Right lobe of liver (tissue), 6 donors: ENCODE measurements at regions not wholly inside any gene's neighbourhood (a gene's known extent, or its start where the extent isn't known, plus 50 kb on each side); places are given as distances from the start of the nearest gene placed in this dataset.
A peak's percentile ranks its signal among the peaks of the same experiment; 100 is the strongest.

Source experiments
- ATAC-seq, 4 donors: fragments of 200-7000 bp; cut with Tn5 transposase; one replicate each; pipeline ENCODE4 v1.9.1; 2020; ENCODE audit warnings: mild to moderate bottlenecking in 4 of 4, moderate library complexity in 4 of 4
- DNase-seq, 3 donors: peaks; one replicate each; pipeline ENCODE4 v3.0.0-alpha.2; 2020
- H3K27ac ChIP-seq, 3 donors: fragments of 200-600 bp; one replicate each; pipeline ENCODE4 v1.8.0; 2022
- H3K27me3 ChIP-seq, 2 donors: fragments of 200-600 bp; one replicate each; pipeline ENCODE4 v1.8.0; 2022
- H3K36me3 ChIP-seq, 4 donors: fragments of 200-600 bp; sonication (generic) in 1 of 4; one replicate each; pipeline versions ENCODE4 v1.5.1 to v1.8.0; 2017 to 2022; ENCODE audit warnings: control low read depth in 1 of 4
- H3K4me1 ChIP-seq, 4 donors: fragments of 200-600 bp; sonication (generic) in 1 of 4; one replicate each; pipeline versions ENCODE4 v1.5.1 to v1.8.0; 2017 to 2022; ENCODE audit warnings: control low read depth in 1 of 4
- H3K4me3 ChIP-seq, 3 donors: fragments of 200-600 bp; one replicate each; pipeline ENCODE4 v1.8.0; 2022
- H3K9me3 ChIP-seq, 4 donors: fragments of 200-600 bp; sonication (generic) in 1 of 4; one replicate each; pipeline versions ENCODE4 v1.5.1 to v1.8.0; 2017 to 2022; ENCODE audit warnings: control low read depth in 1 of 4
- POLR2A ChIP-seq: fragments of 450-650 bp; IDR thresholded peaks from one replicate; pipeline ENCODE4 v1.6.1; 2017; ENCODE audit warnings: antibody characterized with exemption, mild to moderate bottlenecking
- WGBS: methylation state at CpG from one replicate; pipeline ENCODE4 v1.1.6; 2018; ENCODE audit warnings: low coverage, low lambda C conversion rate; ENCODE audit not compliant: insufficient coverage; ENCODE audit errors: missing lambda C conversion rate; 5-methylcytosine and 5-hydroxymethylcytosine counted together
- intact Hi-C, 2 donors: fragments of 100-400 bp; cut with DNase I; formaldehyde crosslinking; loops; one replicate each; pipeline versions ENCODE4 v1.11.2 to v1.14.1; 2022
- TF ChIP-seq, protein P1 (sequence below), 4 donors: fragments of 200-600 bp in 3 of 4; fragments of 450-650 bp in 1 of 4; IDR thresholded peaks; one replicate each; pipeline versions ENCODE4 v1.5.1 to v1.8.0; 2016 to 2022; ENCODE audit warnings: antibody characterized with exemption in 4 of 4, mild to moderate bottlenecking in 2 of 4
- donor health status: DM: no; HTN: yes; CAD: no.
- donor health status: DM: no; HTN: no; CAD: no.
- donor health status: DM: no; HTN: no; CAD: no.
- donor health status: DM: no; HTN: yes; CAD: no.
- donor health status: DM: no; HTN: yes; CAD: no.

DNA sequence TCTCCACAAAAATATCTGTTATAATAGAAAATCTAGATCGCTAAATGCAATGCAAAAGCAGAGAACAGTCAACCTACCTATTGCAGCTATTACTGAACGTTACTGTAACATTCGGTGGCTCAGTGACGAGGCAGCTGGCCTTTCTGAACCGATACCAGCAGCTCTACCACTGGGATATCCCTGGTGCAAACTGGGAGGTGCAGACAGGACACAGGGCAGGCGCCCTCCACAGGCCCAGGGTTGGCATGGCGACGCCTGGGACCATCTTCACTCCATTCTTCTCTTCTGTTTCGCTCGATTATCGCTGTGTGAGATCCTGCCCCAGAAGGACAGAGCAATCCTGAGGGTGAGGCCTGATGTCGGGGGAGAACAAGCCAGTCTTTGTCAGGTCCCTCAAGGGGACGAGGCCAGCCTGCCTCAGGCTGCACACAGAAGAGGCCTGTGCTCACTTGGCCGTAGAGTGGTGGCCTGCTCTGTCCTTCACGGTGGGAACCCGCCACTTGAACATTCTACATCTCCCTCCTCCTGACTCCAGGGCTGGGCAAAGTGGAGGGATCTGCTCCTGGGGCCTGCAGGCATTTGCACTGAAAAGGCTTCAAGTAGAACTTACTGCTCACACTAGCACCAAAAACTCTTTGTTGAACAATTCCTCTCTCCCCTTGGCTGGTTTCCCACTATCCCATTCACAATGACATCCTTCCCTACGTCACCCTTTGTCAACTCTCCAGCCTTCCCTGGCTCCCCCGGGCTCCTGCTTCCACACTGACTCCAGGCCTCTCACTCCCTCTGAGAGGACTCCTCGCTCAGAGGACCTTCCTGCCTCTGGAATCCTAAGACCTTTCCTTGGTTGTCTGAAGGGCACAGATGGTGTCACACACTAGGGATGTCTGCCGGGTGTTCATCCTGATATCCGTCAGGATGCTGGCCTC is 49.7 kb downstream of the CYRIA start:
- no peaks in the 10 kb centered on the region for H3K9me3 ChIP-seq
- DNase-seq: no peak
- intact Hi-C loops: loop anchor here in 1 of 2 donors (2.0 kb wide), 1 partner anchor 143 kb away; no protein-coding TSS in a partner anchor
- peaks cover 0 to 13% (median 3%) of the 10 kb centered on the region in 4 donors for H3K4me1 ChIP-seq
- peak in 1 of 4 donors; percentile 26 for ATAC-seq
- no peaks in the 10 kb centered on the region for H3K27me3 ChIP-seq
- no peak overlapping the region for H3K4me3 ChIP-seq
- no peaks in the 10 kb centered on the region for H3K36me3 ChIP-seq
- 82% methylated on average over 12 of the region's 21 CpGs for WGBS
- TF ChIP-seq, protein P1, sequence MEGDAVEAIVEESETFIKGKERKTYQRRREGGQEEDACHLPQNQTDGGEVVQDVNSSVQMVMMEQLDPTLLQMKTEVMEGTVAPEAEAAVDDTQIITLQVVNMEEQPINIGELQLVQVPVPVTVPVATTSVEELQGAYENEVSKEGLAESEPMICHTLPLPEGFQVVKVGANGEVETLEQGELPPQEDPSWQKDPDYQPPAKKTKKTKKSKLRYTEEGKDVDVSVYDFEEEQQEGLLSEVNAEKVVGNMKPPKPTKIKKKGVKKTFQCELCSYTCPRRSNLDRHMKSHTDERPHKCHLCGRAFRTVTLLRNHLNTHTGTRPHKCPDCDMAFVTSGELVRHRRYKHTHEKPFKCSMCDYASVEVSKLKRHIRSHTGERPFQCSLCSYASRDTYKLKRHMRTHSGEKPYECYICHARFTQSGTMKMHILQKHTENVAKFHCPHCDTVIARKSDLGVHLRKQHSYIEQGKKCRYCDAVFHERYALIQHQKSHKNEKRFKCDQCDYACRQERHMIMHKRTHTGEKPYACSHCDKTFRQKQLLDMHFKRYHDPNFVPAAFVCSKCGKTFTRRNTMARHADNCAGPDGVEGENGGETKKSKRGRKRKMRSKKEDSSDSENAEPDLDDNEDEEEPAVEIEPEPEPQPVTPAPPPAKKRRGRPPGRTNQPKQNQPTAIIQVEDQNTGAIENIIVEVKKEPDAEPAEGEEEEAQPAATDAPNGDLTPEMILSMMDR (IDR thresholded peaks at IDR 0.05): no peak
- no peak for TF ChIP-seq POLR2A
- no peak overlapping the region for H3K27ac ChIP-seq

DNA sequence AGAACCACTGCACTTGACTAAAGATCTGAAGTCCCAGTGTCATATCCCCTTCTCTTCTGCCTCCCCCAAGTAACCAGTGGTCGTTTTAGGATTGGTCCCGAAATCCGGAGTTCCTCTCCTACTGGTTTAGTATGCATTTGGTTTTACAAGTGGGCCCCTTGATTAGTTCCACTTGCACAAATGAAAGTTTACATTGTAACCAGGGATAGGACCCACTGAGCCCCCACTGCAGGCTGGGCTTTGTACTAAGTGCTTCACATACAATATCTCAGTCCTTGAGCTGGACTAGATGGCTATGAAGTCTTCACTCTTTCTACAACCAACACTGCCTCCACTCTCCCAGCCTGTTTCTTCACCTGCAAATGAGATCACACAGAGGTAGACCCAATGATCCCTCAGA is 50.4 kb downstream of the CYRIA start:
- no peak overlapping the region for H3K27ac ChIP-seq
- H3K36me3 ChIP-seq: no peaks in the 10 kb centered on the region
- TF ChIP-seq POLR2A: no peak
- TF ChIP-seq, protein P1 (IDR thresholded peaks at IDR 0.05): no peak
- DNase-seq (no peak), ATAC-seq (no peak)
- H3K4me1 ChIP-seq: peaks cover 0 to 13% (median 3%) of the 10 kb centered on the region in 4 donors
- no peaks in the 10 kb centered on the region for H3K27me3 ChIP-seq
- intact Hi-C loops: no loop called here
- H3K9me3 ChIP-seq: no peaks in the 10 kb centered on the region
- 93% methylated on average over 3 of the region's 3 CpGs for WGBS
- H3K4me3 ChIP-seq: no peak overlapping the region

DNA sequence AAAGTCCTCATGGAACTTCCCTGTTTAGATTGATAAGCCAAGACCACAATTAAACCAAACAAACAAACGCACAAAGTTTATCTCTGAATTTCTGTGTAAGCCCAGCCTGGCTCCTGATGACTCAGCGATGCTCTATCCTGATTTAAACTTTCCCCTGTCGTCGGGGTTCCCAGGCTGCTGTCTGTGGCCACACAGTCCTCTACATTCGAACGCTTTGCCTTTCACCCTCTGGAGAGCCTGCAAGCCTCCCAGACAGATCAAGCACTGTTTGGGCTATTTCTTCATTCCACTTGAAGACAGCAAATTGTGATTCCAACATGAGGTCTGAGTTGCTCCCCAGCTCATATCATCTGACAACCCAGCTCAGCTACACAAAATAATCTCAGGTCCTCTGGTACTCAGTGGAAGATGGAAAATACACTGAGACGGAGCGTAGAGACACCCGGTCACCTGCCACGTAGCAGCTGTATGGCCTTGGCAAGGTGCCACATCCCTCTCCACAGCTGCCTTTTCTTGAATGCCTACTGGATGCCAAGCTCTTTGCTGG is 51.2 kb downstream of the CYRIA start:
- DNase-seq: peak in 1 of 3 donors; percentile 52
- intact Hi-C loops: loop anchor here in 1 of 2 donors (5.0 kb wide), 1 partner anchor 143 kb away; no protein-coding TSS in a partner anchor
- 51% methylated on average over 8 of the region's 10 CpGs for WGBS
- Histone ChIP-seq H3K27ac (no peak overlapping the region), H3K27me3 (no peaks in the 10 kb centered on the region), H3K9me3 (no peaks in the 10 kb centered on the region), H3K4me3 (no peak overlapping the region), H3K4me1 (peaks cover 0 to 13% (median 3%) of the 10 kb centered on the region in 4 donors), H3K36me3 (no peaks in the 10 kb centered on the region)
- TF ChIP-seq, protein P1 (IDR thresholded peaks at IDR 0.05): no peak
- TF ChIP-seq POLR2A: no peak
- ATAC-seq: peak; percentile 47 to 82 (median 61)

DNA sequence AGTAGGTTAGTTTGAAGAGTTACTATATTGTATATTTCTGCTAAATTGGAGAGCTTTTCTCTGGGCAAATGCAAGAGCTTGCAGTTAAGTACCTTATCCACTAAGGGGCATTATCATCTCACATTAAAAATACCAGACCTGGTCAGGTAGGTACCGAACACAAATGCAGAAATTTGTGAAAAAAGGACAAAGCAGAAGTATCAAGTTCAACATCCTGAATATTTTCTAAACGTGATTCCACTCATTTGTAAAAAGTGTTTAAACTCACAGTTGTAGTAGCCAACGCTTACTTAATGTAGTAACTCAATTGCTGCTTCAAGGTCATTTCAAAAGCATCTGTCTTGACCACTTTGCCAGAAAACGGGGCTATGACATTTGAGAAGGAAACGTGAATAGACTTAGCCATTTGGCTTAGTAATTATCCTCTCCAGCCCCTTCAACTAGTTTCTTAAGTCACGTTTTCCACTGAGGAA is 52.1 kb downstream of the CYRIA start:
- Histone ChIP-seq H3K4me1 (peaks cover 0 to 13% (median 3%) of the 10 kb centered on the region in 4 donors), H3K27ac (no peak overlapping the region), H3K9me3 (no peaks in the 10 kb centered on the region), H3K27me3 (no peaks in the 10 kb centered on the region), H3K4me3 (no peak overlapping the region), H3K36me3 (no peaks in the 10 kb centered on the region)
- no peak for DNase-seq
- no peak for TF ChIP-seq POLR2A
- TF ChIP-seq, protein P1 (IDR thresholded peaks at IDR 0.05): peak; percentile 53 to 69 (median 60)
- intact Hi-C loops: loop anchor here in 1 of 2 donors (5.0 kb wide), 1 partner anchor 144 kb away; no protein-coding TSS in a partner anchor
- peak; percentile 40 to 50 (median 46) for ATAC-seq
- 28% methylated on average over 6 of the region's 6 CpGs for WGBS
